AG04449 (cell line): ENCODE measurements at regions not wholly inside any gene's neighbourhood (a gene's known extent, or its start where the extent isn't known, plus 50 kb on each side); places are given as distances from the start of the nearest gene placed in this dataset.
"Not testable (repeated sequence)": the region's sequence is repeated elsewhere in the genome, so short reads cannot be mapped to it uniquely, and the experiment has no call there.

ENCODE experiments used
- CTCF ChIA-PET: fragments of 350-600 bp; formaldehyde crosslinking; extraction: SDS; loops from one replicate; lab custom pipeline; 2021; ENCODE audit warnings: antibody characterized with exemption; lab: Yijun Ruan, JAX
- POLR2A ChIA-PET: fragments of 400-600, 350-600 bp; formaldehyde crosslinking; extraction: SDS; loops from one replicate; lab custom pipeline; 2020; ENCODE audit warnings: antibody characterized with exemption, inconsistent platforms; lab: Yijun Ruan, JAX
- DNase-seq: peaks from one replicate; pipeline ENCODE4 v3.0.0-alpha.2; 2010; ENCODE audit warnings: low read depth, low spot score
- H3K4me3 ChIP-seq: 2 replicates; pipeline ENCODE4 v1.5.1; 2011; ENCODE audit warnings: low read depth, mild to moderate bottlenecking, control low read depth, low read length
- TF ChIP-seq, protein P1 (sequence below): IDR thresholded peaks from one replicate; pipeline ENCODE4 v1.5.1; 2011; ENCODE audit warnings: mild to moderate bottlenecking, moderate library complexity, low read length, control low read depth, inconsistent platforms; ENCODE audit not compliant: insufficient read depth; ENCODE audit errors: missing control alignments

GRCh38 chr2:109715313-109715805 lies 78.7 kb upstream of the RGPD5 start:
- POLR2A ChIA-PET: no interaction called here
- CTCF ChIA-PET: interaction anchor here (0.8 to 4.8 kb wide), 4 partner anchors 14 to 171 kb away, joined by 3 to 46 read pairs (median 9); no protein-coding TSS in a partner anchor
- no peak for DNase-seq

GRCh38 chr2:109716596-109716995 lies 77.5 kb upstream of the RGPD5 start:
- POLR2A ChIA-PET: not testable (repeated sequence)

More at GRCh38 chr2:109715313-109715805, 78.7 kb upstream of the RGPD5 start:
- TF ChIP-seq, protein P1, sequence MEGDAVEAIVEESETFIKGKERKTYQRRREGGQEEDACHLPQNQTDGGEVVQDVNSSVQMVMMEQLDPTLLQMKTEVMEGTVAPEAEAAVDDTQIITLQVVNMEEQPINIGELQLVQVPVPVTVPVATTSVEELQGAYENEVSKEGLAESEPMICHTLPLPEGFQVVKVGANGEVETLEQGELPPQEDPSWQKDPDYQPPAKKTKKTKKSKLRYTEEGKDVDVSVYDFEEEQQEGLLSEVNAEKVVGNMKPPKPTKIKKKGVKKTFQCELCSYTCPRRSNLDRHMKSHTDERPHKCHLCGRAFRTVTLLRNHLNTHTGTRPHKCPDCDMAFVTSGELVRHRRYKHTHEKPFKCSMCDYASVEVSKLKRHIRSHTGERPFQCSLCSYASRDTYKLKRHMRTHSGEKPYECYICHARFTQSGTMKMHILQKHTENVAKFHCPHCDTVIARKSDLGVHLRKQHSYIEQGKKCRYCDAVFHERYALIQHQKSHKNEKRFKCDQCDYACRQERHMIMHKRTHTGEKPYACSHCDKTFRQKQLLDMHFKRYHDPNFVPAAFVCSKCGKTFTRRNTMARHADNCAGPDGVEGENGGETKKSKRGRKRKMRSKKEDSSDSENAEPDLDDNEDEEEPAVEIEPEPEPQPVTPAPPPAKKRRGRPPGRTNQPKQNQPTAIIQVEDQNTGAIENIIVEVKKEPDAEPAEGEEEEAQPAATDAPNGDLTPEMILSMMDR: peak; percentile 36
- H3K4me3 ChIP-seq: no peak overlapping the region

GRCh38 chr2:109718139-109718538 lies 76.0 kb upstream of the RGPD5 start:
- ChIA-PET POLR2A (interaction anchor here (0.7 kb wide), 1 partner anchor 614 kb away, joined by 3 read pairs; no protein-coding TSS in a partner anchor), CTCF (interaction anchor here (20.1 kb wide), 1 partner anchor 173 kb away, joined by 308 read pairs; no protein-coding TSS in a partner anchor)
- TF ChIP-seq, protein P1: no peak
- H3K4me3 ChIP-seq: no peak overlapping the region
- no peak for DNase-seq

More at GRCh38 chr2:109716596-109716995, 77.5 kb upstream of the RGPD5 start:
- CTCF ChIA-PET: interaction anchor here (4.8 kb wide), 1 partner anchor 172 kb away, joined by 46 read pairs; no protein-coding TSS in a partner anchor
- not testable (repeated sequence) for H3K4me3 ChIP-seq, DNase-seq

GRCh38 chr2:109719871-109720270 lies 74.2 kb upstream of the RGPD5 start:
- H3K4me3 ChIP-seq: no peak overlapping the region
- ChIA-PET CTCF (interaction anchor here (0.6 to 20.1 kb wide), 5 partner anchors 9 to 175 kb away, joined by 3 to 308 read pairs (median 3); partner anchors contain the start of gene SOWAHC), POLR2A (no interaction called here)
- DNase-seq: no peak
- TF ChIP-seq, protein P1: no peak

DNA sequence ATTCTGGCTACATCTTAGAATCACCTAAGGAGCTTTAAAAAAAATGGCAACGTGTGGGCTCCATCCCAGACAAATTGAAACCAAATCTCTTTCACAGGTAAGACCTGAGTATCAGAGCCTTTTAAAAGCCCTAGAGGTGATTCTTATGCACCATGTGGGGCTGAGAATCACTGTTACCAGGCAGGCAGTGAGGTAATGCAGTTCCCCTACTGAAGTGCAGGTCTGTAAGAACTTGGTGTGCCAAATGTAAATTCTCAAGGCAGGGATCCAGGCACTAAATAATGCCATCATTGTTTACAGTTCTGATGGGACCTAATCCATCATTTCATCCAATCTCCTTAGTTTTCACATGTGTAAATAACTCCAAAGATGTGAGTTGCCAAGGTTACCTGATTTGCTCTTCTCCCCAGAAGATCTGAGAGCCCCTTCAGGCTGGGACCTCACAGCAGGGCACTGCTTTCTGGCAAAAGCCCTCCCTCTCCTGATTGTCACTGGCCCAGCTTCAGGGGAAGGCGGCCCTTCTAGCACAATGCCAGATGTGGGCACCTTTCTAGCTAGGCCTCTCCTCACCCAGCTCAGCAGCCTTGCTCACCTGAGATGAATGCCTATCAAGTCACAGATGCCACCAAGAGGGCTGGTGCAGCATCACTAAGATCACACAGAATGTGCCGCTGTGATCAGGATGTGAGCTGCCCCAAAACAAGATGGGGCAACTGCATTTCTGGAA lies 73.6 kb upstream of the RGPD5 start:
- no peak for DNase-seq
- H3K4me3 ChIP-seq: no peak overlapping the region
- ChIA-PET POLR2A (no interaction called here), CTCF (interaction anchor here (1.1 to 20.1 kb wide), 4 partner anchors 10 to 176 kb away, joined by 3 to 308 read pairs (median 4); partner anchors contain the start of gene SOWAHC)
- TF ChIP-seq, protein P1: no peak

DNA sequence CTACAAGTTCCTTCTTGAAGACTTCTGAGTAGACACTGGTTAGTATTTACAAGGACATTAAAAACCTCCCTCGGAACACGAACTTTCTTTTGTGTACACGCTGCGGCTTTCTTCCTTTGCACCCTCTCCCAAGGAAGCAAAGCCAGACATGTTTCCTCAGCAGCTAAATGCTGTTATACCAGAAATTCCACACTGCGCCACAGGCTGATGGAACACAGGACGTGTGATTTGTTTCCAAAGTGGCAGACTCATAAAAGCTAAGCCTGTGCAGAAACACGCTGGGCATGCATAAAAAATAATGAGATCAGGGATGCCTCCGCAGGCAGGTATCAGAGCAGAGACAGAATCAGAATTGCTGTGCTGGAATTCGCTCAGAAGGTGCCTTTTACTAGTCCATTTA lies 73.0 kb upstream of the RGPD5 start:
- ChIA-PET CTCF (interaction anchor here (2.3 to 20.1 kb wide), 2 partner anchors 15 to 176 kb away, joined by 5 to 308 read pairs; no protein-coding TSS in a partner anchor), POLR2A (no interaction called here)
- DNase-seq: no peak
- TF ChIP-seq, protein P1: no peak
- H3K4me3 ChIP-seq: no peak overlapping the region
